A549 (cell line): ENCODE measurements at regions not wholly inside any gene's neighbourhood (a gene's known extent, or its start where the extent isn't known, plus 50 kb on each side); places are given as distances from the start of the nearest gene placed in this dataset.
A peak's percentile ranks its signal among the peaks of the same experiment; 100 is the strongest.

Source experiments
- ATAC-seq, 2 experiments: fragments of 200-7000 bp in 1 of 2; fragments of >200 bp in 1 of 2; cut with Nextera tagmentation in 1 of 2; cut with Tn5 transposase in 1 of 2; 3 replicates each; pipeline versions ENCODE4 v1.8.0 to v1.9.1; 2018 to 2020; ENCODE audit warnings: mild to moderate bottlenecking in 1 of 2, moderate library complexity in 1 of 2
- CTCF ChIA-PET: fragments of 300-600 bp; sonication (Branson Sonifier 250); formaldehyde crosslinking; extraction: SDS; loops from one replicate; lab custom pipeline; 2021; ENCODE audit warnings: antibody characterized with exemption, inconsistent platforms; lab: Yijun Ruan, JAX
- POLR2A ChIA-PET: fragments of 350-600 bp; formaldehyde crosslinking; extraction: SDS; loops from one replicate; lab custom pipeline; 2021; ENCODE audit warnings: antibody characterized with exemption, inconsistent platforms; lab: Yijun Ruan, JAX
- DNase-seq, 2 experiments: peaks; one replicate each; pipeline versions ENCODE4 v3.0.0 to v3.0.0-alpha.2; 2011 to 2016; ENCODE audit warnings: low read depth in 1 of 2, low spot score in 1 of 2
- FAIRE-seq: peaks from 2 replicates; lab custom pipeline; 2011; peaks lifted over from hg19 to GRCh38; lab: Jason Lieb, UNC
- H3K27ac ChIP-seq, 2 experiments: fragments of >200 bp; sonication (Bioruptor Twin); formaldehyde crosslinking; 3 replicates each; pipeline ENCODE4 v1.5.1; 2016 to 2017
- H3K4me1 ChIP-seq: fragments of >200 bp; sonication (Bioruptor Twin); formaldehyde crosslinking; 3 replicates; pipeline ENCODE4 v1.6.1; 2016
- H3K4me2 ChIP-seq: fragments of >200 bp; sonication (Bioruptor Twin); formaldehyde crosslinking; 3 replicates; pipeline ENCODE4 v1.6.1; 2016
- H3K4me3 ChIP-seq: fragments of >200 bp; sonication (Bioruptor Twin); formaldehyde crosslinking; 3 replicates; pipeline ENCODE4 v1.5.1; 2016
- H3K9me3 ChIP-seq: fragments of >200 bp; sonication (Bioruptor Twin); formaldehyde crosslinking; 3 replicates; pipeline ENCODE4 v1.6.1; 2016
- CBX2 ChIP-seq: fragments of 200-600 bp; sonication (generic); IDR thresholded peaks from 2 replicates; pipeline ENCODE4 v1.6.1; 2016; ENCODE audit warnings: low read depth, mild to moderate bottlenecking, borderline replicate concordance
- CBX8 ChIP-seq: fragments of 200-600 bp; sonication (generic); IDR thresholded peaks from 2 replicates; pipeline ENCODE4 v1.6.1; 2016
- ESRRA ChIP-seq: fragments of 150-350 bp; IDR thresholded peaks from 2 replicates; pipeline ENCODE4 v1.6.1; 2014; ENCODE audit warnings: mild to moderate bottlenecking, low read length, borderline replicate concordance
- FOSL2 ChIP-seq, 2 experiments: fragments of 450-650 bp in 1 of 2; fragments of >200 bp in 1 of 2; sonication (Bioruptor Twin) in 1 of 2; formaldehyde crosslinking; IDR thresholded peaks; 2 replicates each; pipeline versions ENCODE4 v1.5.0 to v1.6.1; 2016 to 2020; ENCODE audit warnings: mild to moderate bottlenecking in 1 of 2, moderate library complexity in 1 of 2
- GATA3 ChIP-seq: IDR thresholded peaks from 2 replicates; pipeline ENCODE4 v1.6.1; 2012; ENCODE audit warnings: borderline replicate concordance
- HOXA7 ChIP-seq: fragments of 250-450 bp; sonication (Bioruptor Pico); IDR thresholded peaks from 2 replicates; pipeline ENCODE4 v1.5.0; 2020; ENCODE audit warnings: mild to moderate bottlenecking, moderate library complexity
- JUNB ChIP-seq: fragments of >200 bp; sonication (Bioruptor Twin); formaldehyde crosslinking; IDR thresholded peaks from 2 replicates; pipeline ENCODE4 v1.6.1; 2016
- MAFK ChIP-seq: fragments of 450-650 bp; IDR thresholded peaks from 2 replicates; pipeline ENCODE4 v1.6.1; 2014; ENCODE audit not compliant: partially characterized antibody
- RAD21 ChIP-seq, 2 experiments: fragments of >200 bp in 1 of 2; sonication (Bioruptor Twin) in 1 of 2; formaldehyde crosslinking in 1 of 2; IDR thresholded peaks in 1 of 2; conservative IDR thresholded peaks in 1 of 2; 2 replicates in 1 of 2; 3 replicates in 1 of 2; pipeline ENCODE4 v1.6.1; 2012 to 2018; ENCODE audit warnings: inconsistent platforms in 1 of 2
- RFX5 ChIP-seq: fragments of 450-650 bp; IDR thresholded peaks from 2 replicates; pipeline ENCODE4 v1.7.1; 2014; ENCODE audit warnings: antibody characterized with exemption, mild to moderate bottlenecking, moderate library complexity
- SMC3 ChIP-seq: fragments of >200 bp; sonication (Bioruptor Twin); formaldehyde crosslinking; IDR thresholded peaks from 3 replicates; pipeline ENCODE4 v1.6.1; 2018; ENCODE audit warnings: inconsistent platforms
- TP53 ChIP-seq: fragments of 250-450 bp; sonication (Bioruptor Pico); IDR thresholded peaks from 2 replicates; pipeline ENCODE4 v1.5.0; 2021; ENCODE audit warnings: mild to moderate bottlenecking, moderate library complexity
- ZSCAN20 ChIP-seq: fragments of 250-450 bp; sonication (Bioruptor Pico); IDR thresholded peaks from 2 replicates; pipeline ENCODE4 v1.8.0; 2022; ENCODE audit warnings: mild to moderate bottlenecking, moderate library complexity
- WGBS: methylation state at CpG from one replicate; pipeline ENCODE4 v1.1.6; 2017; ENCODE audit errors: missing lambda C conversion rate; 5-methylcytosine and 5-hydroxymethylcytosine counted together
- TF ChIP-seq, protein P1 (sequence below): fragments of 450-650 bp; IDR thresholded peaks from 2 replicates; pipeline ENCODE4 v1.6.1; 2014; ENCODE audit warnings: antibody characterized with exemption
- TF ChIP-seq, protein P2 (sequence below): IDR thresholded peaks from 2 replicates; pipeline ENCODE4 v1.6.1; 2012

DNA sequence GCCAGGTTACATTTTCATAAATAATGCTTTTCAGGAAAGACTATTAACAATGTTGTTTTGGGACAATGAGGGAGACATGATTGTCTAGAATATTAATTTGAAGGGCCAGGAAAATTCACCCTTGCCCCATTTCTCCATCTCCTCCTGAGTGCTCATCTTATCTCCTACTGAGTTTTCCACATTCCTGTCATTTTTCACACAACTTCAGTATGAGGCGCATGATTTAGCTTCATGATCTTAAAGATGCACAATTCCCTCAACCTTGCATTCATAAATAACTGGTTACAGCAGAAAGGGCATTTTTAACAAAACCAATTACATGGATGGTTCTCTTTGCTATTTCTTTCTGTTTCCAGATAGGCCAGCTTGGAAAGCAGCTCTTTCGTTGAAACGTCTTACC, 1699.2 kb upstream of the IGFBP7 start:
- ChIA-PET CTCF (no interaction called here), POLR2A (no interaction called here)
- Histone ChIP-seq H3K27ac (peak overlapping the region; percentile 91 to 92), H3K4me3 (no peak overlapping the region), H3K4me2 (peak overlapping the region; percentile 77), H3K9me3 (peaks cover 4% of the 10 kb centered on the region; the same call in 1 of the 3 replicates), H3K4me1 (peaks cover 41% of the 10 kb centered on the region)
- WGBS = 7% methylated on average over 3 of the region's 3 CpGs
- TF ChIP-seq ZSCAN20 (CRISPR knock-in tag) (no peak), GATA3 (0 out of 2 replicates have a peak, but pooled peaks have one; percentile 45), RAD21 (conservative IDR thresholded peaks at IDR 0.05 in 1 of 2, IDR thresholded peaks at IDR 0.05 in 1 of 2) (no peak), TP53 (CRISPR knock-in tag) (no peak), CBX8 (no peak)
- TF ChIP-seq, protein P1, sequence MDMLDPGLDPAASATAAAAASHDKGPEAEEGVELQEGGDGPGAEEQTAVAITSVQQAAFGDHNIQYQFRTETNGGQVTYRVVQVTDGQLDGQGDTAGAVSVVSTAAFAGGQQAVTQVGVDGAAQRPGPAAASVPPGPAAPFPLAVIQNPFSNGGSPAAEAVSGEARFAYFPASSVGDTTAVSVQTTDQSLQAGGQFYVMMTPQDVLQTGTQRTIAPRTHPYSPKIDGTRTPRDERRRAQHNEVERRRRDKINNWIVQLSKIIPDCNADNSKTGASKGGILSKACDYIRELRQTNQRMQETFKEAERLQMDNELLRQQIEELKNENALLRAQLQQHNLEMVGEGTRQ = no peak
- FAIRE-seq (no peak), DNase-seq (peak in 1 of 2 experiments; percentile 47), ATAC-seq (peak; percentile 39 to 71; a peak in 3 of 6 replicates)

DNA sequence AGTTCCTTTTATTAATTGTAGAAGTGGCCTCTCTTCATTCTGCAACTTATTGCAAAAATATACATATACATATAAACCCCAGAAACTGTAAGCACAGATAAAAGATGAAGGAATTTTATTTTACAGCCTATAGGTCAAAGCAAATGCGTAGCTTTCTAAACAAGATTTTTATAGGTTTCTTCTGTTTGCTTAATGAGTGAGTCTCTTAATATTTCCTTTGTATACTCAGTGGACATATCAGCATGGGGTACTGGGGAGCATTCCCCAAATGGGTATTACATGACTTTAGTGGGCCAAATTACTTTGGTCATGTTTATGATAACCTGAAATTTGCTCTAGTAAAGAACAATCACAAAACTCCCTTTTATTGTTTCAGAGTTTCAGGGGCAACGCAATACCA, 1698.6 kb upstream of the IGFBP7 start:
- POLR2A ChIA-PET = no interaction called here
- FAIRE-seq = no peak
- ATAC-seq = peak in 1 of 2 experiments; percentile 68; a peak in 4 of 6 replicates
- Histone ChIP-seq H3K4me2 (peak overlapping the region; percentile 77), H3K4me3 (no peak overlapping the region), H3K4me1 (peaks cover 41% of the 10 kb centered on the region), H3K9me3 (peaks cover 4% of the 10 kb centered on the region; the same call in 1 of the 3 replicates), H3K27ac (peak overlapping the region; percentile 91 to 92)
- WGBS = 16% methylated on average over 2 of the region's 2 CpGs
- CTCF ChIA-PET = no interaction called here
- DNase-seq = peak in 1 of 2 experiments; percentile 29
- TF ChIP-seq SMC3 (no peak), GATA3 (peak; percentile 32; the same call in 1 of the 2 replicates), FOSL2 (IDR thresholded peaks at IDR 0.05) (no peak), FOSL2 (CRISPR knock-in tag; IDR thresholded peaks at IDR 0.05) (0 out of 2 replicates have a peak, but pooled peaks have one; percentile 6)

DNA sequence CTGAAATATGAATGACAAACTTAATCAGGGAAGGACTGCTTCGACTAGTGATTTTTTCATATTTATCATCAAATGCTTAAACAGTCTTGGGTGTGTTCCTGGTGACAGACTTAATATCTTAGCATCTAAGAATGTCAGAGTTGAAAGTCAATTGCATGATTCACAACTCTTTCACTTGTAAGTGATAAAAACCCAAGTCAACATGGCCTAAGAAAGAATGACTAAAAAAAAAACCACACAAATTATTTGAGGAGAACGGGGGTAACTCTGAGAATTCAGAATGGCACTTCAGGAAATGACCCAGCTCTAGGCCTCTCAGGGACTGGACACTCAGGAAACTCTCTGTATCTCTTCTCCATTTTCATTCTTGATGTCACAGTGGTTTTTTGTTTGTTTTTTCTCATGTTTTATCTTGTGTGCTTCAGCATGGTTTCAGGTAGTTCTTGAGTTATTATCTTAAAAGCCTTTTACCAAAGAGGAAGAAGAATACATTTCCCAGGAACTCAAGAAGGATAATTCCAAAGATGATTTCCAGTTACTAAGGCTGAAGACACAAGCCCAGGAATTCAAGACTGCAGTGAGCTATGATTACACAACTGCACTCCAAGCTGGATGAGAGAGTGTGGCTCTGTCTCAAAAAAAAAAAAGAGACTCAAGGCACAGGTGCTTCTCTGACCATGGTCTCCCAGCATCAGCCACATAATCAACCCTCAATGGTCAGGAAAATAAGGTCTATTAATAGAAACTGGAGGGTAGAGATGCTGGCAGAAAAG, 1697.8 kb upstream of the IGFBP7 start:
- WGBS = 0% methylated on average over 2 of the region's 2 CpGs
- peak in 1 of 2 experiments; percentile 61 for DNase-seq
- H3K4me3 ChIP-seq = no peak overlapping the region
- ATAC-seq = peak in 1 of 2 experiments; percentile 58; a peak in 3 of 6 replicates
- H3K27ac ChIP-seq = peak overlapping the region; percentile 82 to 92
- H3K9me3 ChIP-seq = peaks cover 4% of the 10 kb centered on the region; the same call in 1 of the 3 replicates
- ChIA-PET CTCF (interaction anchor here (0.6 kb wide), 1 partner anchor 1449 kb away, joined by 3 read pairs; no protein-coding TSS in a partner anchor), POLR2A (no interaction called here)
- FAIRE-seq = no peak
- peak overlapping the region; percentile 77 for H3K4me2 ChIP-seq
- TF ChIP-seq GATA3 = peak; percentile 77; the same call in 1 of the 2 replicates
- TF ChIP-seq RAD21 (conservative IDR thresholded peaks at IDR 0.05 in 1 of 2, IDR thresholded peaks at IDR 0.05 in 1 of 2) = 0 out of 5 replicates have a peak, but pooled peaks of 1 of the 2 experiments have one; percentile 0
- no peak for TF ChIP-seq HOXA7 (CRISPR knock-in tag)
- peaks cover 41% of the 10 kb centered on the region for H3K4me1 ChIP-seq

DNA sequence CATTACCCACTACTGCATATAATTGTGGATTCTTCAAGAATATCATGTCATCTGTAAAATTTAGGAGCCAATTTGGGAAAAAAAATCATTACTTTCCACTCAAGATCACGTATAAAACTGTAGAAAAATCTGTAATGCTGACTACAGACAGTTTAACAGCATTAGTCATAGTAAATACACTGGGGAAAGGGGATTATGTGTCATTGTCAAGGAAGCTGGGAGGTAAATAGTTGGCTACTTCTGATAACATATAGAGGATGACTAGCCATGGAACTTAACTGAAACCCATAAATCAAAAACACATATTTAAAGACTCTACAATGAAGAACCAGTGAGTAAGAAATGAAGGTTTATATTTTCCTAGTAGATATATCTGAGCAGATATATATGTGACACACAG, 1666.4 kb upstream of the IGFBP7 start:
- FAIRE-seq (no peak), DNase-seq (peak; percentile 12 to 60), ATAC-seq (peak; percentile 73 to 82; a peak in 5 of 6 replicates)
- Histone ChIP-seq H3K9me3 (no peaks in the 10 kb centered on the region), H3K4me1 (peaks cover 11% of the 10 kb centered on the region), H3K4me3 (no peak overlapping the region), H3K27ac (peak overlapping the region; percentile 45 to 78; a peak in 4 of 6 replicates), H3K4me2 (peak overlapping the region; percentile 42)
- TF ChIP-seq, protein P2, sequence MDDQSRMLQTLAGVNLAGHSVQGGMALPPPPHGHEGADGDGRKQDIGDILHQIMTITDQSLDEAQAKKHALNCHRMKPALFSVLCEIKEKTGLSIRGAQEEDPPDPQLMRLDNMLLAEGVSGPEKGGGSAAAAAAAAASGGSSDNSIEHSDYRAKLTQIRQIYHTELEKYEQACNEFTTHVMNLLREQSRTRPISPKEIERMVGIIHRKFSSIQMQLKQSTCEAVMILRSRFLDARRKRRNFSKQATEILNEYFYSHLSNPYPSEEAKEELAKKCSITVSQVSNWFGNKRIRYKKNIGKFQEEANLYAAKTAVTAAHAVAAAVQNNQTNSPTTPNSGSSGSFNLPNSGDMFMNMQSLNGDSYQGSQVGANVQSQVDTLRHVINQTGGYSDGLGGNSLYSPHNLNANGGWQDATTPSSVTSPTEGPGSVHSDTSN = no peak
- TF ChIP-seq JUNB = peak; percentile 57; the same call in 1 of the 2 replicates
- no peak for TF ChIP-seq ZSCAN20 (CRISPR knock-in tag)
- TF ChIP-seq FOSL2 (IDR thresholded peaks at IDR 0.05) = 0 out of 2 replicates have a peak, but pooled peaks have one; percentile 24
- peak; percentile 67 for TF ChIP-seq FOSL2 (CRISPR knock-in tag; IDR thresholded peaks at IDR 0.05)
- no peak for TF ChIP-seq ESRRA
- peak; percentile 43 for TF ChIP-seq MAFK
- TF ChIP-seq CBX2 = no peak
- TF ChIP-seq RFX5 = no peak
- TF ChIP-seq GATA3 = peak; percentile 76; the same call in 1 of the 2 replicates
- CTCF ChIA-PET = no interaction called here
- WGBS = 0% methylated on average over 1 of the region's 1 CpG
- POLR2A ChIA-PET = no interaction called here
